MM.1S (cell line): ENCODE measurements at regions not wholly inside any gene's neighbourhood (a gene's known extent, or its start where the extent isn't known, plus 50 kb on each side); places are given as distances from the start of the nearest gene placed in this dataset.

Experiments used
- DNase-seq: peaks from one replicate; pipeline ENCODE4 v3.0.0-alpha.2; 2015
- H2AFZ ChIP-seq: fragments of 300-600 bp; sonication (generic); 2 replicates; pipeline ENCODE4 v1.6.0; 2016; ENCODE audit warnings: antibody characterized with exemption, low read length
- H3F3A ChIP-seq: fragments of 300-600 bp; sonication (generic); 2 replicates; pipeline ENCODE4 v1.6.1; 2016; ENCODE audit warnings: mild to moderate bottlenecking, antibody characterized with exemption, low read length, moderate library complexity, mixed read lengths; ENCODE audit not compliant: insufficient read depth
- H3K27ac ChIP-seq: fragments of 300-600 bp; sonication (generic); 2 replicates; pipeline ENCODE4 v1.5.1; 2016; ENCODE audit warnings: mild to moderate bottlenecking, low read length
- H3K27me3 ChIP-seq: fragments of 300-600 bp; sonication (generic); replicated peaks from 2 replicates; pipeline ENCODE4 v1.6.0; 2016; ENCODE audit warnings: low read length; ENCODE audit not compliant: insufficient read depth
- H3K36me3 ChIP-seq: fragments of 300-600 bp; sonication (generic); replicated peaks from 2 replicates; pipeline ENCODE4 v1.6.1; 2016; ENCODE audit warnings: mild to moderate bottlenecking, low read length, mixed read lengths; ENCODE audit not compliant: insufficient read depth
- H3K4me1 ChIP-seq: fragments of 300-600 bp; sonication (generic); 2 replicates; pipeline ENCODE4 v1.6.1; 2016; ENCODE audit warnings: low read length, mixed read lengths
- H3K4me2 ChIP-seq: fragments of 300-600 bp; sonication (generic); 2 replicates; pipeline ENCODE4 v1.6.0; 2016; ENCODE audit warnings: low read depth, low read length
- H3K4me3 ChIP-seq: fragments of 300-600 bp; sonication (generic); 2 replicates; pipeline ENCODE4 v1.5.1; 2016; ENCODE audit warnings: low read length, mixed read lengths
- H3K79me2 ChIP-seq: fragments of 300-600 bp; sonication (generic); 2 replicates; pipeline ENCODE4 v1.6.1; 2016; ENCODE audit warnings: mixed run types, low read length, mixed read lengths
- H3K9ac ChIP-seq: fragments of 300-600 bp; sonication (generic); 2 replicates; pipeline ENCODE4 v1.6.1; 2016; ENCODE audit warnings: low read length, mixed read lengths
- H3K9me2 ChIP-seq: fragments of 300-600 bp; sonication (generic); replicated peaks from 2 replicates; pipeline ENCODE4 v1.6.1; 2016; ENCODE audit warnings: mild to moderate bottlenecking, low read length, mixed read lengths; ENCODE audit not compliant: insufficient read depth
- H3K9me3 ChIP-seq: fragments of 300-600 bp; sonication (generic); replicated peaks from 2 replicates; pipeline ENCODE4 v1.6.1; 2016; ENCODE audit warnings: mild to moderate bottlenecking, low read length, mixed read lengths; ENCODE audit not compliant: insufficient read depth
- H4K20me1 ChIP-seq: fragments of 300-600 bp; sonication (generic); 2 replicates; pipeline ENCODE4 v1.6.1; 2016; ENCODE audit warnings: mild to moderate bottlenecking, low read length, moderate library complexity, mixed read lengths; ENCODE audit not compliant: insufficient read depth
- EZH2 ChIP-seq: fragments of 300-600 bp; sonication (generic); optimal IDR thresholded peaks from 2 replicates; pipeline ENCODE3; 2017; ENCODE audit warnings: low read depth, mild to moderate bottlenecking, antibody characterized with exemption, low read length, mixed read lengths
- EZH2phosphoT487 ChIP-seq: fragments of 300-600 bp; sonication (generic); IDR thresholded peaks from 2 replicates; pipeline ENCODE4 v1.6.1; 2018; ENCODE audit warnings: antibody characterized with exemption, low read length
- TF ChIP-seq, protein P1 (sequence below): fragments of 300-600 bp; sonication (generic); IDR thresholded peaks from 2 replicates; pipeline ENCODE4 v1.5.1; 2016; ENCODE audit warnings: antibody characterized with exemption, low read length, mixed read lengths

GRCh38 chr9:135332516-135332915, 147.1 kb upstream of the PPP1R26 start:
- peaks cover 71% of the 10 kb centered on the region for H3K27me3 ChIP-seq
- TF ChIP-seq, protein P1, sequence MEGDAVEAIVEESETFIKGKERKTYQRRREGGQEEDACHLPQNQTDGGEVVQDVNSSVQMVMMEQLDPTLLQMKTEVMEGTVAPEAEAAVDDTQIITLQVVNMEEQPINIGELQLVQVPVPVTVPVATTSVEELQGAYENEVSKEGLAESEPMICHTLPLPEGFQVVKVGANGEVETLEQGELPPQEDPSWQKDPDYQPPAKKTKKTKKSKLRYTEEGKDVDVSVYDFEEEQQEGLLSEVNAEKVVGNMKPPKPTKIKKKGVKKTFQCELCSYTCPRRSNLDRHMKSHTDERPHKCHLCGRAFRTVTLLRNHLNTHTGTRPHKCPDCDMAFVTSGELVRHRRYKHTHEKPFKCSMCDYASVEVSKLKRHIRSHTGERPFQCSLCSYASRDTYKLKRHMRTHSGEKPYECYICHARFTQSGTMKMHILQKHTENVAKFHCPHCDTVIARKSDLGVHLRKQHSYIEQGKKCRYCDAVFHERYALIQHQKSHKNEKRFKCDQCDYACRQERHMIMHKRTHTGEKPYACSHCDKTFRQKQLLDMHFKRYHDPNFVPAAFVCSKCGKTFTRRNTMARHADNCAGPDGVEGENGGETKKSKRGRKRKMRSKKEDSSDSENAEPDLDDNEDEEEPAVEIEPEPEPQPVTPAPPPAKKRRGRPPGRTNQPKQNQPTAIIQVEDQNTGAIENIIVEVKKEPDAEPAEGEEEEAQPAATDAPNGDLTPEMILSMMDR, result no peak

GRCh38 chr9:135332979-135333748, 146.4 kb upstream of the PPP1R26 start:
- H3K4me1 ChIP-seq, result no peaks in the 10 kb centered on the region
- DNase-seq, result no peak
- H3K9me2 ChIP-seq, result no peaks in the 10 kb centered on the region
- H3K27ac ChIP-seq, result no peak overlapping the region
- no peaks in the 10 kb centered on the region for H3F3A ChIP-seq
- no peak overlapping the region for H3K9ac ChIP-seq
- no peaks in the 10 kb centered on the region for H4K20me1 ChIP-seq
- no peak overlapping the region for H3K4me2 ChIP-seq
- no peaks in the 10 kb centered on the region for H3K36me3 ChIP-seq
- H3K27me3 ChIP-seq, result peaks cover 65% of the 10 kb centered on the region
- no peak overlapping the region for H2AFZ ChIP-seq
- no peaks in the 10 kb centered on the region for H3K9me3 ChIP-seq
- H3K4me3 ChIP-seq, result no peak overlapping the region
- TF ChIP-seq, protein P1, result no peak
- TF ChIP-seq EZH2phosphoT487 (no peak), EZH2 (no peak)
- H3K79me2 ChIP-seq, result no peaks in the 10 kb centered on the region

More at GRCh38 chr9:135332516-135332915, 147.1 kb upstream of the PPP1R26 start:
- no peak overlapping the region for H3K9ac ChIP-seq
- DNase-seq, result no peak
- no peak overlapping the region for H3K4me3 ChIP-seq
- H3K36me3 ChIP-seq, result no peaks in the 10 kb centered on the region
- no peaks in the 10 kb centered on the region for H3K9me3 ChIP-seq
- no peaks in the 10 kb centered on the region for H4K20me1 ChIP-seq
- no peak overlapping the region for H2AFZ ChIP-seq
- no peaks in the 10 kb centered on the region for H3K9me2 ChIP-seq
- H3F3A ChIP-seq, result no peaks in the 10 kb centered on the region
- H3K4me2 ChIP-seq, result no peak overlapping the region
- H3K79me2 ChIP-seq, result no peaks in the 10 kb centered on the region
- H3K27ac ChIP-seq, result no peak overlapping the region
- no peaks in the 10 kb centered on the region for H3K4me1 ChIP-seq

DNA sequence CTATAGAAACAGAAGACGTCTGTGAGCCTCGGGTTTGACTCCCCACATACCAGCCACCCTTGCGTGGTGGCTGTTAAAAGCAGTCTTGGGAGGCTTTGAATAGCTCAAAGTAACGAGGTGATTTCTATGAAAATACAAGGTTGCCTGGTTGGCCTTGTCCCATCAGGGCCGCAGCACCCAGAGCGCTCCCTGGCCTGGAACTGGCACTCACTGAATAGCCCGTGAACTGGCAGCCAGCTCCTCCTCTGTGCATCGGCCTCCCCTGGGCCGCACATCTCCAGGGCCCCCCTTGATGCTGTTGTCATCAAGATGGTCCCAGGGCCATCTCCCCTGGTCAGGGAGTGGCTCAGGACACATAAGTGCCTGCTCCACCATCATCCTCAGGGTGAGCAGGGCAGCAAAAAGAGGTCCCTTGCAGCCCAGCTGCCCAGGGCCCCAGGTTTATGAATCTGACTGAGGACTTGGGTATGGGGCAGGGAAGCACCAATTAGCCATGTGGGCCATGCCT, 144.6 kb upstream of the PPP1R26 start:
- H3K36me3 ChIP-seq, result no peaks in the 10 kb centered on the region
- H4K20me1 ChIP-seq, result no peaks in the 10 kb centered on the region
- H3F3A ChIP-seq, result no peaks in the 10 kb centered on the region
- no peaks in the 10 kb centered on the region for H3K79me2 ChIP-seq
- no peak overlapping the region for H3K9ac ChIP-seq
- no peak overlapping the region for H3K4me3 ChIP-seq
- no peaks in the 10 kb centered on the region for H3K9me3 ChIP-seq
- no peak for DNase-seq
- H2AFZ ChIP-seq, result no peak overlapping the region
- no peaks in the 10 kb centered on the region for H3K4me1 ChIP-seq
- H3K9me2 ChIP-seq, result no peaks in the 10 kb centered on the region
- peaks cover 64% of the 10 kb centered on the region for H3K27me3 ChIP-seq
- no peak overlapping the region for H3K4me2 ChIP-seq
- H3K27ac ChIP-seq, result no peak overlapping the region
- TF ChIP-seq EZH2phosphoT487 (no peak), EZH2 (no peak)
- TF ChIP-seq, protein P1, result no peak
